Colonic mucosa (tissue), 4 donors: ENCODE measurements at regions not wholly inside any gene's neighbourhood (a gene's known extent, or its start where the extent isn't known, plus 50 kb on each side); places are given as distances from the start of the nearest gene placed in this dataset.

ENCODE experiments used
- DNase-seq: peaks from one replicate; pipeline ENCODE4 v3.0.0-alpha.2; 2020
- H3K27ac ChIP-seq: fragments of 200-600 bp; one replicate; pipeline ENCODE4 v1.8.0; 2021
- H3K27me3 ChIP-seq: fragments of 200-600 bp; one replicate; pipeline ENCODE4 v1.8.0; 2021
- H3K36me3 ChIP-seq: fragments of 200-600 bp; one replicate; pipeline ENCODE4 v1.8.0; 2021
- H3K4me1 ChIP-seq: fragments of 200-600 bp; one replicate; pipeline ENCODE4 v1.8.0; 2021; ENCODE audit warnings: mild to moderate bottlenecking
- H3K4me3 ChIP-seq: fragments of 200-600 bp; one replicate; pipeline ENCODE4 v1.8.0; 2021
- H3K9ac ChIP-seq, 2 donors: one replicate each; pipeline ENCODE4 v1.7.0; 2013; ENCODE audit warnings: control low read depth in 2 of 2, low read depth in 2 of 2, low read length in 2 of 2
- H3K9me3 ChIP-seq: fragments of 200-600 bp; one replicate; pipeline ENCODE4 v1.8.0; 2021
- intact Hi-C: fragments of 100-400 bp; cut with DNase I; formaldehyde crosslinking; loops from one replicate; pipeline ENCODE4 v1.14.1; 2022
- TF ChIP-seq, protein P1 (sequence below): fragments of 200-600 bp; IDR thresholded peaks from one replicate; pipeline ENCODE4 v1.8.0; 2022; ENCODE audit warnings: antibody characterized with exemption, mild to moderate bottlenecking
- donor health status: healthy.
- donor health status: DM: no; HTN: no; CAD: no.
- donor health status: DM: no; HTN: no; CAD: no.

DNA sequence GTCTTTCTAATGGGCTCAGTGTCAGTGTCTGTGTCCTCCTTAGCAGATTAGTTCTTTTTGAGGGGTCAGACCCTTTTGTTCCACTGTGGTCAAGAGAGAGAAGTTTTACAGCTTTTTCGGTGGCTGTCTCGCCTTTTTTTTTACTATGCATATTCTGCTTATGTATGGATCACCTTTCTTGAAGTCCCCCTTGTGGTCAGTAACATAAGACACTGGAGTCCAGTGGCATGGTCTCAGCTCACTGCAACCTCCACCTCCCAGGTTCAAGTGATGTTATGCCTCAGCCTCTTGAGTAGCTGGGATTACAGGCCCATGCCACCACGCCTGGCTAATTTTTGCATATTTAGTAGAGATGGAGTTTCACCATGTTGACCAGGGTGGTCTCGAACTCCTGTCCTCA lies 54.0 kb upstream of the PGRMC2 start:
- H3K36me3 ChIP-seq: no peaks in the 10 kb centered on the region
- no peak for DNase-seq
- no peaks in the 10 kb centered on the region for H3K27me3 ChIP-seq
- H3K4me1 ChIP-seq: no peaks in the 10 kb centered on the region
- H3K9ac ChIP-seq: no peak overlapping the region
- no peak overlapping the region for H3K4me3 ChIP-seq
- H3K9me3 ChIP-seq: no peaks in the 10 kb centered on the region
- no peak overlapping the region for H3K27ac ChIP-seq
- TF ChIP-seq, protein P1, sequence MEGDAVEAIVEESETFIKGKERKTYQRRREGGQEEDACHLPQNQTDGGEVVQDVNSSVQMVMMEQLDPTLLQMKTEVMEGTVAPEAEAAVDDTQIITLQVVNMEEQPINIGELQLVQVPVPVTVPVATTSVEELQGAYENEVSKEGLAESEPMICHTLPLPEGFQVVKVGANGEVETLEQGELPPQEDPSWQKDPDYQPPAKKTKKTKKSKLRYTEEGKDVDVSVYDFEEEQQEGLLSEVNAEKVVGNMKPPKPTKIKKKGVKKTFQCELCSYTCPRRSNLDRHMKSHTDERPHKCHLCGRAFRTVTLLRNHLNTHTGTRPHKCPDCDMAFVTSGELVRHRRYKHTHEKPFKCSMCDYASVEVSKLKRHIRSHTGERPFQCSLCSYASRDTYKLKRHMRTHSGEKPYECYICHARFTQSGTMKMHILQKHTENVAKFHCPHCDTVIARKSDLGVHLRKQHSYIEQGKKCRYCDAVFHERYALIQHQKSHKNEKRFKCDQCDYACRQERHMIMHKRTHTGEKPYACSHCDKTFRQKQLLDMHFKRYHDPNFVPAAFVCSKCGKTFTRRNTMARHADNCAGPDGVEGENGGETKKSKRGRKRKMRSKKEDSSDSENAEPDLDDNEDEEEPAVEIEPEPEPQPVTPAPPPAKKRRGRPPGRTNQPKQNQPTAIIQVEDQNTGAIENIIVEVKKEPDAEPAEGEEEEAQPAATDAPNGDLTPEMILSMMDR: no peak
- intact Hi-C loops: no loop called here

DNA sequence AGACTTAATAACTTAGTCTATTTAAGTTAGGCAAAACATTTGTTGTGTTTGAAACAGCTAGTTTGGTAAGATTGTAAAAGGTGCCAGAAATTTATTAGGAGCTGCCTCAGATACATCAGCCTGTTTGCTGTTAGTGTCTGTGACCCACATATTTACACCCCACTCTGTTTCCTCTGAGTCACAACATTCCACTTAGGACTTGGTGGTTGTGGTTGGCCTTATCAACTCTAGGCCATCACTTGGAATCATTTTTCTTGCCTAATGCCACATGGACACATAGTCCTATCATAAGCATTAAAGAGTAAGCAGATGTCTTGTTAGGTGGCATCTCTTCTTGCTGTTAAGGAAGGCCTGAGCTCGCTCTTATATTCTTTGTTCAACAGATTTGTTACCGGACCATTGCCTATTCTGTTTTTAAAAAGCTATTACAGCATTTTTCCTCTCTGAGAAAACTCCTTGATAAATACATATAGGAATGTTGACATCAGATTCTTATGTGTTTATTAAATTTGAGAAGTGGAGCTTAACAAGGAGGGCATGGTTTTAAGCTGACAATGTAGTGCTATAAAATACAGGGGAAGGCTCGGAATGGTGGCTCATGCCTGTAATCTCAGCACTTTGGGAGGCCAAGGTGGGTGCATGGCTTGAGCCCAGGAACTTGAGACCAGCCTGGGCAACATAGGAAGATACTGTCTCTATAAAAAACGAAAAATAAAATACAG lies 51.2 kb upstream of the PGRMC2 start:
- Histone ChIP-seq H3K27me3 (no peaks in the 10 kb centered on the region), H3K4me3 (no peak overlapping the region), H3K4me1 (no peaks in the 10 kb centered on the region), H3K9ac (no peak overlapping the region), H3K9me3 (no peaks in the 10 kb centered on the region), H3K27ac (no peak overlapping the region), H3K36me3 (no peaks in the 10 kb centered on the region)
- DNase-seq: no peak
- TF ChIP-seq, protein P1: no peak
- intact Hi-C loops: no loop called here

DNA sequence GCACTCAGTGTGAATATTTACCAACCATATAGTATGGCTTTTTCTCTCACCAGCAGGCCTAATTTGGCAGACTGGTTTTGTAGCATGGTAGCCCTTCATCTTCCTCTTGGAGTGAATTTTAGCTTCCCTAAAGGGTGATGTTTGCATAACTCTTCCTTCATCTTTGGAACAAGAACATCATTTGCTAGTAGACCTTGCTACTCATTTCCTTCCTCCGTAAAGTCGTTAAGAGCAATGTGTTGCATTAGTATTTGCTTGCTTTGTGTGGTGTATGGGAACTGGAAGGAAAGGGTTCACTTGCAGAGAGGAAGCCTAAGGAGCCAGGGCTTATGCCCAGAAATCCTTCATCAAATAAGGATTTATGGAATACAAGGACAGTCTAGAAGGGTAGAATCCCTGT lies 50.2 kb upstream of the PGRMC2 start:
- Histone ChIP-seq H3K27ac (no peak overlapping the region), H3K27me3 (no peaks in the 10 kb centered on the region), H3K4me3 (no peak overlapping the region), H3K9me3 (no peaks in the 10 kb centered on the region), H3K9ac (no peak overlapping the region), H3K36me3 (no peaks in the 10 kb centered on the region), H3K4me1 (no peaks in the 10 kb centered on the region)
- intact Hi-C loops: no loop called here
- TF ChIP-seq, protein P1: no peak
- DNase-seq: no peak
